ENCODE measurements at regions not wholly inside any gene's neighbourhood (a gene's known extent, or its start where the extent isn't known, plus 50 kb on each side); places are given as distances from the start of the nearest gene placed in this dataset.
"Not testable (repeated sequence)": the region's sequence is repeated elsewhere in the genome, so short reads cannot be mapped to it uniquely, and the experiment has no call there.

DNA sequence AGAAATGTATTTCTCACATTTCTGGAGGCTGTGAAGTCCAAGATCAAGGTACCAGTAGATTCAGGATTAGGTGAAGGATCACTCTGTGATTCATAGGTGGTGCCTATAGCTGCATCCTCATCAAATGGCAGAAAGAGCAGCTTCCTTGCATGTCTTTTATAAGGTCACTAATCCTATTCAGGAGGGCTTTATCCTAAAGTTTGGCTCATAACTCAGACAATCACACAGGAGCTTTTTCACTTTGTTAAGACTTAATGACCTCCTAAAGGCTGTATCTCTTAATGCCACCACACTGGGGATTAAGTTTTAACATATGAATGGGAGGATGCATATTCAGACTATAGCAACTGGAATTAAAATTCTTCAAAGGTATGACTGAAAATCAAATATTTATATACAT, 861.1 kb downstream of the DACH1 start:
- DNase-seq (ENCODE audit: low read depth in 2 of 2): no peak

DNA sequence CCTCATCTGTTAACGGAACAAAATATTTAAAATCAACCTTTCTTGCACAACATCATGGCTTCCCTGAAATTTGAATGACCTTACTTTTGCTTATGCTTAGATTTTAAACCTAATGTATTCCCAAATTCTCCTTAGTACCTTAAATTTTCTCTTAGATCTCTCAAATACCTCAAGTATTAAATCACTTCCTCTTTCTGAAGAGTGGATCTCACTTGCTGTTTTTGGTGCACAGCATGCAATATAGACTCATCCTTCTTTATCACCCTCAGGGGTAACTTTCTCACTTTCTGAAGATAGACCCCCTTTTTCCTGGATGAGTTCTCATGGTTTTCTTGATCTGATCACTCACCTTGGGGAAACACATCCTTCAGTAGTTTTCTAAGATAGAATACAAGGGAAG, 871.7 kb downstream of the DACH1 start:
- DNase-seq (ENCODE audit: low read depth in 2 of 2): no peak

DNA sequence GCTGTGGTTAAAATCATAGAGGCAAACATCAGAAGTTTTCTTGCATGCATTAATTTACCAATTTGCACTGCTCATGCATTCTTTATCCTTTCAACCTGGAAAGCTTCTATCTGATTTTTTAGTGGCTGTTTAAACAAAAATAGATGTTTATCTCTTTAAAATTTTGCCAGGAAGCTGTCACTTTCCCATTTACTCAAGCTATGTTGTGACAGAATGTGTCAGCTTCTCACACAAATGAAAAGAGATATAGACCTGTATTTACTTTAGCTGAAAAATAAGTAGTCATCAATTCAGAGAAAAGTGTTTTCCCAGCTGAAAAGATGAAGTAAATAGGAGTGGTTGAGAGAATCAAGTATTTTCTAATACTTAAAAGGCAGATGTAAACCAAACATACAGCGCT, 872.8 kb downstream of the DACH1 start:
- DNase-seq (ENCODE audit: low read depth in 2 of 2): no peak

DNA sequence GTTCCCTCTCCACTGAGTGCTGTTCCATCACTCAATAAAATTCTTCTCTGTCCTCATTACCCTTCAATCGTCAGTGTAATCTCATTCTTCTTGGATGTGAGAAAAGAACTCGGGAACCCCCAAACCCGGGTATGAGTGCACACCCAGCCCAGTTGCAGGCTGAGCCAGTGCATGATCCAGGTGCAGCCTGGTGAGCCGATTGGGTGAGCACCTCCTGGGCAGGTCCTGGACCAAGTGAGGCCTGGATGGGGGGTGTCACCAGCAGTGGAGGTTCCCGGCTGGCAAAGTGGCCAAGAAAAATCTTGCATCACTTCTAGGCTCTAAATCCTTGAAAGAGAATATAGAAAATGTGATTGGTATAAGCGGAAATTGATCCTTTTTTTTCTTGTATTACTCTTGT, 878.8 kb upstream of the KLHL1 start:
- no peak for DNase-seq (ENCODE audit: low read depth in 2 of 2)

DNA sequence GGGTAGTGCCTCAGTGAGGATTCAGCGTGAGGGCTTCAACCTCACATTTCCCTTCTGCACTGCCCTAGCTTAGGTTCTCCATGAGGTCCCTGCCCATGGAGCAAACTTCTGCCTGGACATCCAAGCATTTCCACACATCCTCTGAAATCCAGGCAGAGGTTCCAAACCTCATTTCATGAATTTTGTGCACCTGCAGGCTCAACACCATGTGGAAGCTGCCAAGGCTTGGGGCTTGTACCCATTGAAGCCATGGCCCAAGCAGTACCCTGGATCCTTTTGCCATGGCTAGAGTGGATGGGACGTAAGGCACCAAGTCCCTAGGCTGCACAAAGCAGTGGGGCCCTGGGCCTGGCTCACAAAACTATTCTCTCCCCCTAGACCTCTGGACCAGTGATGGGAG, 877.1 kb upstream of the KLHL1 start:
- DNase-seq (ENCODE audit: low read depth in 2 of 2): no peak

DNA sequence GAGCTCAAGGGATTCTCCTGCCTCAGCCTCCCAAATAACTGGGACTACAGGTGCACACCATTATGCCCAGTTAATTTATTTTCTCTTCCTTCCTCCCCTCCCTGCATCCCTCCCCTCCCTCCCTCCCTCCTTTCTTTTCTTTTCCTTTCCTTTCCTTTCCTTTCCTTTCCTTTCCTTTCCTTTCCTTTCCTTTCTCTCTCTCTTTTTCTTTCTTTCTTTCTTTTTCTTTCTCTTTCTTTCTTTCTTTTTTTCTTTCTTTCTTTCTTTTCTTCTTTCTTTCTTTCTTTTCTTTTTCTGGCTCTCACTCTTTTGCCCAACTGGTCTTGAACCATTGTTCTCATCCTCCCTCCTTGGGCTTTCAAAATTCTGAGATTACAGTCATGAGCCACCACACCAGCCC, 873.0 kb upstream of the KLHL1 start:
- not testable (repeated sequence) for DNase-seq (ENCODE audit: low read depth in 2 of 2)

DNA sequence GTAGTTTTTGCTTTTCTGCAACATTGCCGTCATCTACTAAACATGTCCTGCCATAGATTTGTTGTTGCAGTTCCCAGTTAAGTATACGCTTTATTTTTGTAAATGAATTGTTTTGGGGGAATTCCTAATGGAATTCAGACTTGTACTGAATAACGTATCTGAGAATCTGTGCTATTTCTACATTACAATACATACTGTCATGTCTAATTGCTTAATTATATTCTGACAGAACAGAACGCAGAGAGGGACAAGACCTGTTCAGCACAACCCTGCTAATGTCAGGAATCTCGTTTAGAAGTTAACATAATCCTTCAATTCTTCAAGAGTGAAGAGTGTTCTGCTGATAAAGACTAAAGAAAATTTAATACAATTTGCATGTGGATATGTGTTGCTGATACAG, 861.1 kb upstream of the KLHL1 start:
- DNase-seq (ENCODE audit: low read depth in 2 of 2): no peak

DNA sequence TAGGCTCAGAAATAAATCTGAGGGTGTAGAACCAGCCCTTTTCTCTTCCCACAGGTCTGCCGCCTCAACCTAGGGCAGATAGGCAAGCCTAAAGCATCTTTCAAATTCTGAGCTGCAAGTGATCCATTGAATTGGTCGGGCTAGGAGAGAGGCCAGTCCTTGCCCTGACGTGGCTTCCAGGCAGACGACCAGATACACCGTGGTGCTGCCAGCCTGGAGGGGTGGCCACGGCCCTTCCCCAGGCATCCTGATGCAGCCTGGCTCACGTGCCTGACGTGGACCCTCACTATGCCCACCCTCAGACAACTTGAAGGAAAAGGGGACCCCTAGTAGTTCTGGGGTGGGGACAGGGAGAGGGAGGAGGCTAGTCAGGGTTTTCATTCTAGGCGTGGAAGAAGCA, 859.3 kb upstream of the KLHL1 start:
- DNase-seq (ENCODE audit: low read depth in 2 of 2): no peak

DNA sequence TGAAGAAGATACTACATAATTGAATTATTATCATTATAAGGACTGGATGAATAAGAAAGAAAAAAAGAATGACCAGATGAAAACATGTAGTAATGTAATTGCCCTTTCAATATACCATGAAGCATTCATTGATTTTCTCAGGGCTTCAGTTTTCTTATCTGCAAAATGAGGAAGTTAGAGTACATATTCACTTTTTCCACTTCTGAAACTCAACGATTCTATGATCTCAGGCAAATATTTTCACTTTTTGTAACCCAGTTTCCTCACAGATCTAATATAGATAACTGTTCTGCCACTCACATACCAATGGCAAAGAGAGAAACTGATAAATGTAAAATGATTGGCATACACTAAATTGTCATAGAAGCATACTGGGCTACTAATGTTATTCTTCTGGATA, 856.6 kb upstream of the KLHL1 start:
- no peak for DNase-seq (ENCODE audit: low read depth in 2 of 2)

DNA sequence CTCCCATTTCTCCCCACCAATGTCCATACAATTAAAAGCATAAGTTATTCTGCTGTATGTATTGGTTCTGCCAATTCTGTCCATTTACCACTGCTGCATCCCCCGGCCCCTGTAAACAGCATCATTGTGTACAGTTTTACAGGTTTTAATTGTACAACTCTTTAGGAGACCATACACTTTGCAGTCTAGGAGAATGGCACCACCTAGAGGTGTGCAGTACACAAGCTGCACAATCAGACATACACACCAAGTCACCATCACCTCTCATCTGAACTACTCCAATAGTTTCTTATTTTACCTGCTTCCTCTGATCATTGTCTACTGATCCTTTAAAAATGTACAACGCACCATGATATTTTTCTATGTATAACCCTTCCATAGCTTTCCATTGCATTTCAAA, 855.9 kb upstream of the KLHL1 start:
- no peak for DNase-seq (ENCODE audit: low read depth in 2 of 2)

DNA sequence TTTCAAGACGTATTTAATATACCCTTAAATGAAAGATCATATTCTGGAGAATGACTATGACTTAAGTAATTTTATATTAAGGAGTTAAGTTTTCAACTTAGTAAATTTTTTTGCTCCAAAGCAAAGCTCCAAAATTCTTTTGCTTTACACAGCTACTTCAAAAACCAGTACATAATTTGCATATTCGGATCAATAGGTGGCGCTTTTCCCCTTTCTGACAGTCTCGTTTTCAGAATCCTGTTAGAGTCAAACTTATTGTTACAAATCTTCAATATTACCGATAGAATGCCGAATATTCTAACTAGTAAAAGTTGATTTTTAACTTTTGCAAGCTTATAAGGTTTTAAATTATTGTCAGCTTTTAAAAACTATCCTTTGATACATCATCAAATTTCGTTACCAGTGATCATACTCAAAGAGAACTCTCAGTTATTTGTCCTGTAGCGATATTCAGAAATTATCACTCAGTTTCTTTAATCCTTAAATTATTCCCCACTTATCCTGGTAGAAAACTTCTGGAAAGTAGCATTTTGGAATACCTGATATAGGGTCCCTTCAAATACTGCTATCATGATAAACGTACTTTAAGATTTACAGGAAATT, 852.7 kb upstream of the KLHL1 start:
- no peak for DNase-seq (ENCODE audit: low read depth in 2 of 2)

DNA sequence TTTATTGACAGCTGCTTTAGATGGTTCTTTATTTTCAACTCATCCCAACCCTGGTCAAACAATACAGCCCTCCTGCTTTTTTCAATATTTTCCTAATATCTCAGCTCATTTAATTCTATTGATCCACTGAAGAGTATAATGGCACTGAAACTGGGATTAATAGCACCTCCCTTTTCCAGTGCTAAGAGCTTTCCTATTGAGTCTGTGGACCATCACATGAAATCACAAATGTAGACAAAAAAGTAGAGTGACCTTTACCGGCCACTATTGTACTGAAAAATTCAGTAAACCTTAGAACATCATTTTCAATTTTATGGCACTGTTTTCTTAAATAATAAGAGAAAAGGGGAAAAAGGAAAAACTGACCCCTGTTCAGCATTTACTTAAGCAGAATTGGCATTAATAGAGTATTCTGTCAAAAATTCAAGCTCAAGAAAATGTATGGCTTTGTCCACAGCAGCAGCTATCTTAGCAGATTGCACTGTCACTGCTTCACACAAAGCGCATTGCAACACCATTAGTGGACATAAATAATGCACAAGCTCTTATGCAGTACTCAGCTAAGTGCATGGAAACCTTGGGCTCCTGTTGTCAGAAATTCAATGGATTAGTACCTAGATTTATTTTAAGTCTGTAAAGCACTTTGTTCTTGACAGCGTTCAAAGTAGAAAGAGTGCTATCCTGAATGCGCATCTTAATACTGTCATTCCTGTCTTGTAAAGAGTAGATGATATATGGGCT, 851.0 kb upstream of the KLHL1 start:
- DNase-seq (ENCODE audit: low read depth in 2 of 2): no peak

DNA sequence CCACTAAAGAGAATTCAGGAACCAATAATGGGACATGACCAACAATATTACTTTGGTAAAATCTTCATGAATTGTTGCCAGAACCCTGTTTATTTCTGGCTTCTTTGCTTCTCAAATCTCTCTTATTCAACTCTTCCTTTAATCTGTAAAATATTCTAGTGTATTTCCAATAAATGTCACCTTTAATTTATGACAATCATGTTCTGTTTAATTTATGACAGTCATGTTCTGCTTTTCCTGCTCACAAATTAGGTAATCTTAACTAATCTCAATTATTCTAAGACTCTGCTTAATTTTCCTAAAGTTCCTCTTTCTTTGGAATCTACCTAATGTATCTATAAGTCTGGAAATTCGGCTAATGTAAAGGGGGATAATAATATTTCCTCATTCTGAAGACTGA, 847.6 kb upstream of the KLHL1 start:
- no peak for DNase-seq (ENCODE audit: low read depth in 2 of 2)

DNA sequence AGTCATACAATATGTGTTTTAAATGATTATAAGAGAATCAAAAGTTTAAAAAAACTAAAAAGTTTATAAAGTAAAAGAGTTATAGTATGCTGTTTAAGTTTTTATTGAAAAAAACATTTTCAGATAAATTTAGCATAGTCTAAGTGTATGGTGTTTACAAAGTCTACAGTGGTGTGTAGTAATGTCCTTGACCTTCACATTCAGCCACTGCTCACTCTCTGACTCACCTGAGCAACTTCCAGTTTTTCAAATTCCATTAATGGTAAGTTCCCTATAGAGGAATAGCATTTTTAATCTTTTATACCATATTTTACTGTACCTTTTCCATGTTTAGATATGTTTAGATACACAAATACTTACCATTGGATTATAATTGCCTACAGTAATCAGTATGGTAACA, 842.4 kb upstream of the KLHL1 start:
- DNase-seq (ENCODE audit: low read depth in 2 of 2): no peak

DNA sequence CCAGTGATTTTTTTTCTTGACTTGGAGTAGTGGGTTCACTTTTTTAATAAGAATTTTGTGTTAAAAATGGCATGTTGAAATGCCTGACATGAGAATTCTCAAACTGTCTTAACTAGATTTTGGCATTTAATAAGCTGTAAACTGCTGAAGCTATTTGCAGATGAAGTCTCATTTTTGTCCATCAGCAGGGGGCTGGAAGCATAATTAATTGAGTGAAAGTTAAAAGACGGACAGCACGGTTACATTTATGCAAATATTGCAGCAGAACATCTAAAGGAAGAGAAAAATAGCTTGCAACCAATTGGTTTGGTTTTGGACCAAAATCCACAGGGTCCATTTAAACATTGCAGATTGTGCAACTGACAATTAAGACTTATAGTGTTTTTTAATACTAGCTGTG, 837.3 kb upstream of the KLHL1 start:
- no peak for DNase-seq (ENCODE audit: low read depth in 2 of 2)

DNA sequence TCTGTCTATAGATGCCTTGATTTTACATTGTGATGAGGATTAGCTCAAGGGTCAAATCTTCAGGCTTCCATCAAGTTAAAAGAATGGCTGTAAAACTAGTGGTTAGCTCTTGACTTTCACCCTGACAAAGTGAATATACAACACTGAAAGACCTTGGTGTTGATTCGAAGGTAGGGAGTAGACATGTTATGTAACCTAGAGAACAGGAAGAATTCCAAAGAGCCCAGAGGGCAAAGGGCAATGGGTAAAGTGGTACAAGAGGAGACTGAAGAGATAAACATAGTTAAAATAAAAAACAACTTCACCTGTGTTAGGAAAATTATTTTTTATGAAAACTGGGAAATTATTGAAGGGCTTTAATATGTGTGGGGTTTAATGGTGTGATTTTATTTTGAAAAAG, 833.2 kb upstream of the KLHL1 start:
- no peak for DNase-seq (ENCODE audit: low read depth in 2 of 2)

DNA sequence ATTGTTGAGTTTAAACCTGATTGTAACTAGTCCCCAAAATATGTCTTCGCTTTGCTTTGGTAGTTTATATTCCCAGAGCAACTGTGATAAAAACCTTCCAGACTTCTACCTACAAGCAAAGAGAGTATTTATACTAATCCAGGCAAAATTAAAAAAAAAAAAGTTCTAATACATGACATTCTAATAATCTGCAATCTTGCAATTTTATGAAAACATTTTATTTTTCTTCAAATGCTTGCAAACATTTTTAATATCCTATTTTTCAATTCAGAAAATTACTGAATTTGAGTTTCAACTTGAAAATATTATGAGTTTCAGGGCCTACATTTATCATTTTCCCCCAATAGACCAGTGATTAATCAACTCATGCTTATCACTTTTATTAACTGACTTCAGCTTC, 830.2 kb upstream of the KLHL1 start:
- no peak for DNase-seq (ENCODE audit: low read depth in 2 of 2)

DNA sequence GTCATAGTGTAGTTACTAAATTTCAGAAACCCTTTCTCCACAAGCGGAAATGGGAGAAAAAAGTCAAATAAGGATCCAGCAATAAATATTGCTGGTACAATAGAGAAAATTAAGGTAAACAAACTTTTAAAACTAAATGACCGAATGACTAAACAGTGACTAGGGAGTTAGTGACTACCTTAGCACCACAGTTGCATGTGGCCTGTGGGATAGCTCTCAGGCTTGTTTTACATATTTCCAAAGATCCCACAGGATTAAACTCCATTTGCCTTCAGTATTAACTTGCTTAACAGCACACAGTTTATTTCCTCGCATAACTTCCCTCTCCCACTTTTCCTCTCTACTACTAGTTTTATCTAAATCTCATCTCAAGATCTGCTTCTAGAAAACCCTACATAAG, 824.3 kb upstream of the KLHL1 start:
- no peak for DNase-seq (ENCODE audit: low read depth in 2 of 2)

DNA sequence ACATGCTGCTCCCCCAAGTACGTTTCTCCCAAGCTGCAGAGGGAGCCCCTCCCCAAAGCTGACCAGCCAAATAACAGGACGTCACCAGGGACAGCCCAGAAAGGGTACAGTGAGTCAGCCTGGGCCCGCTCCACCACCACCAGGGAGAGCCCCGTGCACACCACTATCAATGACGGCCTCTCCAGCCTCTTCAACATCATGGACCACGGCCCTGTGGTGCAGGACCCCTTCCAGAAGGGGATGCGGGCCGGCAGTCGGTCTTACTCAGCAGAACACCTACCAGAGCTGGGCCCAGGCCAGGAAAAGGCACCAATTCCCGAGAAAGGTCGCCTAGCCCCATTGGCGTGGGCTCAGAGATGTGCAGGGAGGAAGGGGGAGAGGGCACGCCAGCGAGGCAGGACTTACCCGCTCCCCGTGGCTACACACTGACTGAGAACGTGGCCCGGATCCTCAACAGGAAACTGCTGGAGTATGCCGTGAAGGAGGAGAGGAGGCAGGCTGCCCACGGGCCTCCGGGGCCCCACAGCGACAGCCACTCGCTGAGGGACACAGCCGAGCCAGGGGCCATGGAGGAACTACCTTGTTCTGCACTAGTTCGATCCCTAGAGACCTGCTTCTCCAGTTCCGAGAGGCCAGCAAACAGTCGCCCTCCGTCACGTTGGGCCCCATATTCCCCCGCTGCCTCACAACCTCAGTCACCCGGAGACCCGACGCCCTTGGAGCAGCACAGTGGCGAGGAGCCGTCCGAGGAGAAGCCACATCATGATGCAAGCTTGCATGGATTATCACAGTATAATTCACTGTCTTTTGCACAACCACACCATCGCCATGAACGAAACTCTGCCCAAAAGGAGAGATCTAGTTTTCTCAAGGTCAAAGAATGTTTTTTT, 815.9 kb upstream of the KLHL1 start:
- DNase-seq (ENCODE audit: low read depth in 2 of 2): no peak

DNA sequence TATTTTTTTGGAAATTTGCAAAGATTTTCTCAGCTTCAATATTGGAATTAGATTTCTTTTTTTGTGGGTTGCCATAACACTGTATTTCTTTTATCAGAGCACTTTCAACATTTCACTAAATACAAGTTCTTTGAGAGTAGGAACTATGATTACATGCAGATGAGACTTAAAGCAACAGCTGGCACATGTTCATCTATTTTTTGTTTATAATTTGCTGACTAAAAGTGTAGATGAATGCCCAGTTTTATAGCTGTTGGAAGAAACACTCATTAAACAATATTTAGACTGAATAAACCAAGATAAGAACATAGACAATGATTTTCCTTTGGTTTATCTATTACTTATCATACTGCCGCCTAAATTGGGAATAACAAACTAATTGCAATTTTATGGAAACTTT, 803.0 kb upstream of the KLHL1 start:
- DNase-seq (ENCODE audit: low read depth in 2 of 2): no peak

DNA sequence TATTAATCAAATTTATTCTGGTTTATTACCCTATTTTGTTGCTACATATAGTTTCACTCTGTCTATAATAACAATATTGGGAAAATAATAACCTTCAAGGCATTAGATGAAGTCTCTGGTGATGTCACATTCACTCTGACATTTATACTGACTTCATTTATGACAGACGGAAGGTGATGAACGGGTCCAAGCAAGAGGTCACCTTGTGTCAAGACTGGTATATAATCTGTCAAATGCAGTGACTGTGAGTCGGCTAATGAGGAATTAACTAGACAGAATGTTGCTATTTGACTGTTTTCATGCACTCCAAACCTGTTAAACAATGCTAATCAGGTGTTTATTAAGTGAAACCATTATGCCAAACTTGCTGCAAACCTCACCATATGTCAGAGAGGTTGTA, 800.5 kb upstream of the KLHL1 start:
- DNase-seq (ENCODE audit: low read depth in 2 of 2): no peak

DNA sequence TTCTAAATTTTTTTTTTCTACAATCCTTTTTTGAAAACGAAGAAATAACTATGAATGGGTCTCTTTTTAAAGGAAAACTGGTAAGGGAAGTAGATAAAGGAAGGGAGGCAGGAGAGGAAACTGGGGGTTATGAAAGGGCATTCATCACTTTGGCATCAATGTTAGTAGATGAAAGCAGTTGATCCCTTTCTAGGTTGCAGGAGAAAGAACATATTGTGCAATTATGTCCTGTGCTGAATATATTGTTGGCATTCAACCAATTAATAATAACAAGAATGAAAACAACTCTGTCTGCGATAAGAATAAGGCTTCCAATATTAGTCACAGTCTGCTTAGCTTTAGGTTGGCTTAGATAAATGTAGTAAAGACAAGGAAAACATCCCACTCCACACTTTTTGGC, 796.8 kb upstream of the KLHL1 start:
- no peak for DNase-seq (ENCODE audit: low read depth in 2 of 2)

DNA sequence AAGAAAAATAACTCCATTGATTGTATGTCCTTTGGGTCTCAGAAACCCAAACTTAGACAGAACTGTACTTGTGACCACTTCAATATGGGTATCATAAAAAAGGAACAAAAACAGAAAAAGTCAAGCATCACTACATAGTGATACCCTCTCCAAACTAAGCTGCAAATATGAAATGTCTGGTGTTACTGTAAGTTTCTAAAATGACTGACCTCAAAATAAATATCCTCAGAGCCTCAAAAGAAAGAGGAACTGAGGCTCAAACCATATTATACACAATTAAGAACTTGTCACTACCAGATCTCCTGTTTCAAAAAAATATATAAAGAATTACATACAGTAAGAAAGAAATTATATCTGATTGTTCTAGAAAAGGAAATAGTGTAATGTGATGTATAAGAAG, 787.9 kb upstream of the KLHL1 start:
- no peak for DNase-seq (ENCODE audit: low read depth in 2 of 2)
